ENCODE measurements at regions not wholly inside any gene's neighbourhood (a gene's known extent, or its start where the extent isn't known, plus 50 kb on each side); places are given as distances from the start of the nearest gene placed in this dataset.
"Not testable (repeated sequence)": the region's sequence is repeated elsewhere in the genome, so short reads cannot be mapped to it uniquely, and the experiment has no call there.

DNA sequence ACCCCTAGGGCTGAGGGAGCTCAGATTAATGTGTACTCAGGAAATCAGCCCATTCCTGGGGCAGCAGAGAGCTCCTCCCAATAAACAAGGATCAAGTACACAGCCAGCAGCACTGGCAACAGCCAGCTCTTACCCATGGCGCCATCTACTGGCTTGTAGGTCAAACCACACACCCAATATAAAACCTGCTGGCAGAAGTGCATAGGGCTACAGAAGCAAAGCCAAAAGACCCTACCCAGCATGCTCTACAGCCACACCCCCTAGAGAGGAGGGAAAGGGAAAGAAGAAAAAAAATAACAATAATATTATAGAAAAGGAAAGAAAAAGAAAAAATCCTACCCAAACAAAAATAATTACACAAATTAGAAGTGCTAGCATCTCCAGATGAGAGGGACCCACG, 127.5 kb upstream of the PABPC3 start:
- H3K9me3 ChIP-seq (ENCODE audit: low read depth); H3K27me3 ChIP-seq; H3K36me3 ChIP-seq; H3K27ac ChIP-seq; H3K4me1 ChIP-seq (ENCODE audit: low read depth): not testable (repeated sequence)
- TF ChIP-seq, protein P1, sequence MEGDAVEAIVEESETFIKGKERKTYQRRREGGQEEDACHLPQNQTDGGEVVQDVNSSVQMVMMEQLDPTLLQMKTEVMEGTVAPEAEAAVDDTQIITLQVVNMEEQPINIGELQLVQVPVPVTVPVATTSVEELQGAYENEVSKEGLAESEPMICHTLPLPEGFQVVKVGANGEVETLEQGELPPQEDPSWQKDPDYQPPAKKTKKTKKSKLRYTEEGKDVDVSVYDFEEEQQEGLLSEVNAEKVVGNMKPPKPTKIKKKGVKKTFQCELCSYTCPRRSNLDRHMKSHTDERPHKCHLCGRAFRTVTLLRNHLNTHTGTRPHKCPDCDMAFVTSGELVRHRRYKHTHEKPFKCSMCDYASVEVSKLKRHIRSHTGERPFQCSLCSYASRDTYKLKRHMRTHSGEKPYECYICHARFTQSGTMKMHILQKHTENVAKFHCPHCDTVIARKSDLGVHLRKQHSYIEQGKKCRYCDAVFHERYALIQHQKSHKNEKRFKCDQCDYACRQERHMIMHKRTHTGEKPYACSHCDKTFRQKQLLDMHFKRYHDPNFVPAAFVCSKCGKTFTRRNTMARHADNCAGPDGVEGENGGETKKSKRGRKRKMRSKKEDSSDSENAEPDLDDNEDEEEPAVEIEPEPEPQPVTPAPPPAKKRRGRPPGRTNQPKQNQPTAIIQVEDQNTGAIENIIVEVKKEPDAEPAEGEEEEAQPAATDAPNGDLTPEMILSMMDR (IDR thresholded peaks at IDR 0.05; ENCODE audit: low read depth, low read length): peak; percentile 52
- peak; percentile 18 to 46 for DNase-seq (ENCODE audit: low read depth in 1 of 2, low spot score in 1 of 2)
- peak overlapping the region; percentile 33 for H3K4me3 ChIP-seq

DNA sequence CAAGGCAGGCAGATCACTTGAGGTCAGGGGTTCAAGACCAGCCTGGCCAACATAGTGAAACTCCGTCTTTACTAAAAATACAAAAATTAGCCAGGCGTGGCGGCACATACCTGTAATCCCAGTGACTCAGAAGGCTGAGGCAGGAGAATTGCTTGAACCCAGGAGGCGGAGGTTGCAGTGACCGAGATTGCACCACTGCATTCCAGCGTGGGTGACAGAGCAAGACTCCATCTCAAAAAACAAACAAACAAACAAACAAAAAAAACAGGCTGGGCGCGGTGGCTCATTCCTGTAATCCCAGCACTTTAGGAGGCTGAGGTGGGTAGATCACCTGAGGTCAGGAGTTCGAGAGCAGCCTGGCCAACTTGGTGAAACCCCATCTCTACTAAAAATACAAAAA, 122.8 kb upstream of the PABPC3 start:
- DNase-seq (ENCODE audit: low read depth in 1 of 2, low spot score in 1 of 2); H3K4me1 ChIP-seq (ENCODE audit: low read depth); H3K4me3 ChIP-seq; H3K36me3 ChIP-seq; H3K9me3 ChIP-seq (ENCODE audit: low read depth); H3K27ac ChIP-seq; H3K27me3 ChIP-seq: not testable (repeated sequence)

DNA sequence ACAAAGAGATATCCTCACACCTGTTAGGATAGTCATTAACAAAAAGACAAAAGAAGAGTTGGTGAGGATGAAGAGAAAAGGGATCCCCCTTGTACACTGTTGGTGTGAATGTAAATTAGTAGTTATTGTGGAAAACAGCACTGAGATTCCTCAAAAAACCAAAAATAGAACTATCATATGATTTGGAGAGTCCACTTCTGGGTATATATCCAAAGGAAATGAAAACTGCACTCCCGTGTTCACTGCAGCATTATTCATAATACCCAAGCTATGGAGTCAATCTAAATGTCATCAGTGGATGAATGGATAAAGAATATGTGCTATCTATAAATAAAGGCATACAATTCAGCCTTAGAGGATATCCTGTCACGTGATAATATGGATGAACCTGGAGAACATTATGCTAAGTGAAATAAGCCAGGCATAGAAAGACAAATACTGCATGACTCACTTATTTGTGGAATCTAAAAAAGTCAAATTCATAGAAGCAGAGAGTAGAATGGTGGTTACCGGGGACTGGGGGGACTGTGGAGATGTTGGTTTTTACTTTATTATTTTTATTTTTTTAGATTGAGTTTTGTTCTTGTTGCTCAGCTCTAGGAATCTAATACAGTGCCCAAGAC, 114.6 kb upstream of the PABPC3 start:
- H3K4me1 ChIP-seq (ENCODE audit: low read depth); H3K9me3 ChIP-seq (ENCODE audit: low read depth); H3K27ac ChIP-seq; H3K27me3 ChIP-seq; H3K4me3 ChIP-seq; DNase-seq (ENCODE audit: low read depth in 1 of 2, low spot score in 1 of 2); H3K36me3 ChIP-seq: not testable (repeated sequence)

DNA sequence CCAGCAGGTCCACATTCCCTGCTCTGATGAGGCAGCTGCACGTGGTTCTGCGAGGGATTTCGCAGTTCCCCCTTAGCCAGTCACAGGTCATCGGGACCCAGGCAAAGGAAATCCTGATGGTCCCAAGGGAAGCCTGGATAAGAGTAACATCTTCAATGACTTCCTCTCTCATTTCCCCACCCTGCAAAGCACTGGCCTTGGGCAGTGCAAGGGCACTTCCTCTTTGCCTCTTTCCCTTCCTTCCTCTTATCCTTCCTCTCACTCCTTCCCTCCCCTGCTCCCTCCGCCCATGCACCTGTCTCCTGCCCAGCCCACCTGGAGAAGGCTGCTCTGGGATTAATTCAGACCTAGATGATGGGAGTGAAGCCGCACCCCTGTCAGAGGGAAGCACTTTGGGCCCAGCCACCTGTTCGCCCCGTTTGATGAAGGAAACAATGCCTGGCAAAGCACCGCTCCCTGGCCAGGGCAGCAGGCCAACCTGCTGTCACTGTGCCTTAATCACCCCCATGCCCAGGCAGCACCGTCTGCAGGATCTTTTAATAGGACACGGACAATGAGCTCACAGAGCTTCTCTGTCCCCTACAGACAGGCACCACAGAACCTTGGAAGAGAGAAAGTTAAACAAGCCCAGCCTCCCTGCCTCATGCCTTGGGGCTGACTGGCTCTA, 113.5 kb upstream of the PABPC3 start:
- Histone ChIP-seq H3K4me3 (no peak overlapping the region), H3K27me3 (no peaks in the 10 kb centered on the region), H3K4me1 (ENCODE audit: low read depth) (no peaks in the 10 kb centered on the region), H3K27ac (no peak overlapping the region), H3K9me3 (ENCODE audit: low read depth) (no peaks in the 10 kb centered on the region), H3K36me3 (no peaks in the 10 kb centered on the region)
- DNase-seq (ENCODE audit: low read depth in 1 of 2, low spot score in 1 of 2): no peak
- TF ChIP-seq, protein P1 (IDR thresholded peaks at IDR 0.05; ENCODE audit: low read depth, low read length): no peak

DNA sequence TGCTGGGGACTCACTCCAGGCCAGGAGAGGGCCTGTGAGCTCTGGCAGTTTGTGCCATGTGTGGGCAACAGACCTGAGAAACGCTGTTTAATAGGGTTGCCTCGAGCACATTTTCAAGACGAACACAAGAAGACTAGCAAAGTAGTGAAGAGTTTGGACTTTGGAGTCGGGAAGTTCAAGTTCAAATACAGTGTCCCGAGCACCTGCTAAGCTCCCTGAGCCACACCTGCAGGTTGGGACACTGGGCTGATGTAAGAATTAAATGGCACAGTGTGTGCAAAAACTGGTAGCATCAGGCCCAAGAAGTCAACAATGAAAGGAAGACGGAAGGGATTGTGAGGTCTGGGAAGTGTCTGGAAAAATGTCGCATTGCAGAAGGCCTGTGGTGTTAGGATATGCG, 112.8 kb upstream of the PABPC3 start:
- Histone ChIP-seq H3K27me3 (no peaks in the 10 kb centered on the region), H3K4me3 (no peak overlapping the region), H3K4me1 (ENCODE audit: low read depth) (no peaks in the 10 kb centered on the region), H3K9me3 (ENCODE audit: low read depth) (no peaks in the 10 kb centered on the region), H3K36me3 (no peaks in the 10 kb centered on the region), H3K27ac (no peak overlapping the region)
- TF ChIP-seq, protein P1 (IDR thresholded peaks at IDR 0.05; ENCODE audit: low read depth, low read length): no peak
- no peak for DNase-seq (ENCODE audit: low read depth in 1 of 2, low spot score in 1 of 2)

DNA sequence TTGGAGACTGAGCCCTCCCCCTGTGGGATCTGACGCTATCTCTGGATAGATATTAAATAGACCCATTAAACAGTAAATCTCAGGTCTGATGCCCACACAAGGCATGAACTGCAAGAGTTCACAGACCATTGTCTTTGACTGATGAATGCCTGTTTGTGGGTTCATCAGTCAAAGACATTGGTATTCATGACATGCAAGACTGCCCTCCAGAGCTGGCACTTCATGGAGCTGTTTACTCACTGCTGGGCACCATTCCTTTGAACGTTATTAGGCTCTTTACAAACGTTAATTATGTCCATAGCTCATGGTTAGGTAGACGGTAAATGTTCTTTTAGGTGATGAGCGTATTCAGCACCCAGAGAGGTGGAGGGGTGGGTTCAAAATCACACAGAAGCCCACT, 111.8 kb upstream of the PABPC3 start:
- TF ChIP-seq, protein P1 (IDR thresholded peaks at IDR 0.05; ENCODE audit: low read depth, low read length): no peak
- Histone ChIP-seq H3K27me3 (no peaks in the 10 kb centered on the region), H3K9me3 (ENCODE audit: low read depth) (no peaks in the 10 kb centered on the region), H3K4me1 (ENCODE audit: low read depth) (no peaks in the 10 kb centered on the region), H3K27ac (no peak overlapping the region), H3K4me3 (no peak overlapping the region), H3K36me3 (no peaks in the 10 kb centered on the region)
- no peak for DNase-seq (ENCODE audit: low read depth in 1 of 2, low spot score in 1 of 2)
